ENCODE measurements at regions not wholly inside any gene's neighbourhood (a gene's known extent, or its start where the extent isn't known, plus 50 kb on each side); places are given as distances from the start of the nearest gene placed in this dataset.

GRCh38 chr12:30439201-30439600, 256.5 kb downstream of the IPO8 start:
- TF ChIP-seq, protein P1, sequence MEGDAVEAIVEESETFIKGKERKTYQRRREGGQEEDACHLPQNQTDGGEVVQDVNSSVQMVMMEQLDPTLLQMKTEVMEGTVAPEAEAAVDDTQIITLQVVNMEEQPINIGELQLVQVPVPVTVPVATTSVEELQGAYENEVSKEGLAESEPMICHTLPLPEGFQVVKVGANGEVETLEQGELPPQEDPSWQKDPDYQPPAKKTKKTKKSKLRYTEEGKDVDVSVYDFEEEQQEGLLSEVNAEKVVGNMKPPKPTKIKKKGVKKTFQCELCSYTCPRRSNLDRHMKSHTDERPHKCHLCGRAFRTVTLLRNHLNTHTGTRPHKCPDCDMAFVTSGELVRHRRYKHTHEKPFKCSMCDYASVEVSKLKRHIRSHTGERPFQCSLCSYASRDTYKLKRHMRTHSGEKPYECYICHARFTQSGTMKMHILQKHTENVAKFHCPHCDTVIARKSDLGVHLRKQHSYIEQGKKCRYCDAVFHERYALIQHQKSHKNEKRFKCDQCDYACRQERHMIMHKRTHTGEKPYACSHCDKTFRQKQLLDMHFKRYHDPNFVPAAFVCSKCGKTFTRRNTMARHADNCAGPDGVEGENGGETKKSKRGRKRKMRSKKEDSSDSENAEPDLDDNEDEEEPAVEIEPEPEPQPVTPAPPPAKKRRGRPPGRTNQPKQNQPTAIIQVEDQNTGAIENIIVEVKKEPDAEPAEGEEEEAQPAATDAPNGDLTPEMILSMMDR (IDR thresholded peaks at IDR 0.05) = no peak
- Mint-ChIP-seq H3K4me3 (no peak overlapping the region), H3K9me3 (peaks cover 0 to 2% of the 10 kb centered on the region in 2 donors), H3K27ac (no peak overlapping the region), H3K36me3 (no peaks in the 10 kb centered on the region), H3K4me1 (no peaks in the 10 kb centered on the region), H3K27me3 (ENCODE audit: low read depth in 2 of 2) (no peaks in the 10 kb centered on the region)
- H3K36me3 ChIP-seq (ENCODE audit: control insufficient read depth, insufficient read depth, low read length) = no peaks in the 10 kb centered on the region
- H3K4me1 ChIP-seq (ENCODE audit: control insufficient read depth, insufficient read depth, low read length) = no peaks in the 10 kb centered on the region
- intact Hi-C loops (cut with micrococcal nuclease) = no loop called here
- H3K9me3 ChIP-seq (ENCODE audit: control insufficient read depth, insufficient read depth, low read length) = no peaks in the 10 kb centered on the region
- DNase-seq = no peak
- no peak for ATAC-seq
- 74% methylated on average over 4 of the region's 4 CpGs for WGBS (ENCODE audit: insufficient coverage)
- H3K27ac ChIP-seq (ENCODE audit: low read length) = no peak overlapping the region
- H3K27me3 ChIP-seq (ENCODE audit: control insufficient read depth, insufficient read depth, low read length) = no peaks in the 10 kb centered on the region
- H3K4me3 ChIP-seq (ENCODE audit: low read length) = no peak overlapping the region

DNA sequence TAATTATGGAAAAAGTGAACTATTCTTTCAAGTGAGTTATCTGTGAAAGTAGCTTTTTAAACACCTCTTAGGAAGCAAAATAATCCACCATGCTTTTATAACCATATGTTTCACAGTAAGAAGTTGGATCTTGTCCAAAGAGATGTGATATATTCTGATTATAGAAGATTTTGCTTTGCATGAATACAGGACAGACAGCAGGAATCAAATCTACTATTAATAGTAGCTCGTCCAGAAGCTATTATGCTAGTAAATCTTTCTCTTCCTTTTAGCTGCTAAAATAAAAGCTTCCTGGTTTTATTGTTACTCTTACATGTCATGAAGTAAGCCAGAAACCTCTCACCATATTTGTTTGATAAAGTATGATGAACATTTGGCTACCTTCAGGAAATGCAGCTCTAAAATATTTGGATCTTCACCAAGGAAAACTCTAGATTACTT, 257.0 kb downstream of the IPO8 start:
- peaks cover 0 to 2% of the 10 kb centered on the region in 2 donors for H3K9me3 Mint-ChIP-seq
- DNase-seq (no peak), ATAC-seq (no peak)
- H3K36me3 Mint-ChIP-seq = no peaks in the 10 kb centered on the region
- intact Hi-C loops (cut with micrococcal nuclease) = no loop called here
- H3K4me1 Mint-ChIP-seq = no peaks in the 10 kb centered on the region
- no peaks in the 10 kb centered on the region for H3K9me3 ChIP-seq (ENCODE audit: control insufficient read depth, insufficient read depth, low read length)
- H3K27ac ChIP-seq (ENCODE audit: low read length) = no peak overlapping the region
- 67% methylated on average over 1 of the region's 1 CpG for WGBS (ENCODE audit: insufficient coverage)
- no peaks in the 10 kb centered on the region for H3K27me3 Mint-ChIP-seq (ENCODE audit: low read depth in 2 of 2)
- no peak overlapping the region for H3K4me3 Mint-ChIP-seq
- no peaks in the 10 kb centered on the region for H3K27me3 ChIP-seq (ENCODE audit: control insufficient read depth, insufficient read depth, low read length)
- TF ChIP-seq, protein P1 (IDR thresholded peaks at IDR 0.05) = no peak
- no peaks in the 10 kb centered on the region for H3K36me3 ChIP-seq (ENCODE audit: control insufficient read depth, insufficient read depth, low read length)
- no peaks in the 10 kb centered on the region for H3K4me1 ChIP-seq (ENCODE audit: control insufficient read depth, insufficient read depth, low read length)
- no peak overlapping the region for H3K27ac Mint-ChIP-seq
- no peak overlapping the region for H3K4me3 ChIP-seq (ENCODE audit: low read length)

DNA sequence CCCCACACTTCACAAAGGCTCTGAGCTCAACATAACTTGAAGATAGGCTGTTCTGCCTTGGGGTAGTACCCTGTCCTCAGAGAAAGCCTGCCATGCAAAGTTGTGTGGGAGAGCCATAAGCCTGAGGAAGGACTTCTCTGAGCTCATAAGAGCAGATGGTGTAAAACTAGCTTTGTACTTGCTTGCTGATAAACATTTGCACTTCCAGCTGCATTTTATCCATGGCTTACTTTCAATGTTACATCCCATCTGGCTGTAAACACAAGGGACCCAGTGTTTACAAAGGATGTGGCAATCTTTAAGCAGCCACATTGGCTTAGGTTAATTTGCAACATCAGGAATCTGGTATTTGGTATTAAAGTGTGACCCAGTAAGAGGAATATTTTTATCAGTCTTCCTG, 258.1 kb downstream of the IPO8 start:
- H3K27me3 ChIP-seq (ENCODE audit: control insufficient read depth, insufficient read depth, low read length) = no peaks in the 10 kb centered on the region
- intact Hi-C loops (cut with micrococcal nuclease) = no loop called here
- H3K4me1 Mint-ChIP-seq = no peaks in the 10 kb centered on the region
- H3K27ac ChIP-seq (ENCODE audit: low read length) = no peak overlapping the region
- TF ChIP-seq, protein P1 (IDR thresholded peaks at IDR 0.05) = no peak
- ATAC-seq (no peak), DNase-seq (no peak)
- no peaks in the 10 kb centered on the region for H3K9me3 ChIP-seq (ENCODE audit: control insufficient read depth, insufficient read depth, low read length)
- no peak overlapping the region for H3K27ac Mint-ChIP-seq
- no peaks in the 10 kb centered on the region for H3K27me3 Mint-ChIP-seq (ENCODE audit: low read depth in 2 of 2)
- no peak overlapping the region for H3K4me3 Mint-ChIP-seq
- no peaks in the 10 kb centered on the region for H3K4me1 ChIP-seq (ENCODE audit: control insufficient read depth, insufficient read depth, low read length)
- H3K36me3 Mint-ChIP-seq = no peaks in the 10 kb centered on the region
- peaks cover 0 to 2% of the 10 kb centered on the region in 2 donors for H3K9me3 Mint-ChIP-seq
- no peaks in the 10 kb centered on the region for H3K36me3 ChIP-seq (ENCODE audit: control insufficient read depth, insufficient read depth, low read length)
- no peak overlapping the region for H3K4me3 ChIP-seq (ENCODE audit: low read length)

GRCh38 chr12:30437044-30437443, 258.6 kb downstream of the IPO8 start:
- H3K27ac ChIP-seq (ENCODE audit: low read length) = no peak overlapping the region
- H3K27ac Mint-ChIP-seq = no peak overlapping the region
- intact Hi-C loops (cut with micrococcal nuclease) = no loop called here
- no peak for DNase-seq
- TF ChIP-seq, protein P1 (IDR thresholded peaks at IDR 0.05) = no peak
- H3K36me3 Mint-ChIP-seq = no peaks in the 10 kb centered on the region
- 51% methylated on average over 5 of the region's 5 CpGs for WGBS (ENCODE audit: insufficient coverage)
- no peak overlapping the region for H3K4me3 Mint-ChIP-seq
- no peak for ATAC-seq
- H3K4me1 Mint-ChIP-seq = no peaks in the 10 kb centered on the region
- H3K9me3 ChIP-seq (ENCODE audit: control insufficient read depth, insufficient read depth, low read length) = no peaks in the 10 kb centered on the region
- no peaks in the 10 kb centered on the region for H3K27me3 Mint-ChIP-seq (ENCODE audit: low read depth in 2 of 2)
- H3K27me3 ChIP-seq (ENCODE audit: control insufficient read depth, insufficient read depth, low read length) = no peaks in the 10 kb centered on the region
- H3K4me3 ChIP-seq (ENCODE audit: low read length) = no peak overlapping the region
- H3K9me3 Mint-ChIP-seq = peaks cover 0 to 2% of the 10 kb centered on the region in 2 donors
- no peaks in the 10 kb centered on the region for H3K4me1 ChIP-seq (ENCODE audit: control insufficient read depth, insufficient read depth, low read length)
- no peaks in the 10 kb centered on the region for H3K36me3 ChIP-seq (ENCODE audit: control insufficient read depth, insufficient read depth, low read length)

All from natural killer cell (primary cell).